ENCODE measurements at regions not wholly inside any gene's neighbourhood (a gene's known extent, or its start where the extent isn't known, plus 50 kb on each side); places are given as distances from the start of the nearest gene placed in this dataset.
"Not testable (repeated sequence)": the region's sequence is repeated elsewhere in the genome, so short reads cannot be mapped to it uniquely, and the experiment has no call there.

- not testable (repeated sequence) for H3K27me3 ChIP-seq (ENCODE audit: control insufficient read depth in 1 of 2, insufficient read depth in 2 of 2, low read length in 2 of 2); H3K36me3 ChIP-seq (ENCODE audit: control insufficient read depth in 2 of 2, insufficient read depth in 2 of 2, low read length in 1 of 2); H3K9me3 ChIP-seq (ENCODE audit: control insufficient read depth in 2 of 2, insufficient read depth in 1 of 2, low read depth in 1 of 2, low read length in 1 of 2); H3K27ac ChIP-seq (ENCODE audit: low read depth in 2 of 2, low read length in 1 of 2); H3K4me3 ChIP-seq (ENCODE audit: low read depth in 1 of 2, low read length in 2 of 2); H3K4me1 ChIP-seq (ENCODE audit: control insufficient read depth in 2 of 2, insufficient read depth in 2 of 2, low read length in 1 of 2)
- WGBS, 2 donors: 44 to 56% methylated on average over 10 of the region's 10 CpGs
These were observed 87.9 kb downstream of the NPIPB11 start for GRCh38 chr16:29318561-29318968.

- H3K4me1 ChIP-seq (ENCODE audit: control insufficient read depth in 2 of 2, insufficient read depth in 2 of 2, low read length in 1 of 2): no peaks in the 10 kb centered on the region
- H3K9me3 ChIP-seq (ENCODE audit: control insufficient read depth in 2 of 2, insufficient read depth in 1 of 2, low read depth in 1 of 2, low read length in 1 of 2): no peaks in the 10 kb centered on the region
- no peak overlapping the region for H3K27ac ChIP-seq (ENCODE audit: low read depth in 2 of 2, low read length in 1 of 2)
- H3K4me3 ChIP-seq (ENCODE audit: low read depth in 1 of 2, low read length in 2 of 2): no peak overlapping the region
- 71 to 86% methylated on average over 16 of the region's 16 CpGs for WGBS, 2 donors
- no peaks in the 10 kb centered on the region for H3K27me3 ChIP-seq (ENCODE audit: control insufficient read depth in 1 of 2, insufficient read depth in 2 of 2, low read length in 2 of 2)
- H3K36me3 ChIP-seq (ENCODE audit: control insufficient read depth in 2 of 2, insufficient read depth in 2 of 2, low read length in 1 of 2): no peaks in the 10 kb centered on the region
These were observed 88.5 kb downstream of the NPIPB11 start for GRCh38 chr16:29318037-29318436.

GRCh38 chr16:29317269-29317668 is 89.2 kb downstream of the NPIPB11 start:
- no peak overlapping the region for H3K27ac ChIP-seq (ENCODE audit: low read depth in 2 of 2, low read length in 1 of 2)
- WGBS, 2 donors: 96% methylated on average over 13 of the region's 13 CpGs

GRCh38 chr16:29316761-29317183 is 89.7 kb downstream of the NPIPB11 start:
- 81 to 88% methylated on average over 12 of the region's 12 CpGs for WGBS, 2 donors

More at GRCh38 chr16:29317269-29317668, 89.2 kb downstream of the NPIPB11 start:
- H3K9me3 ChIP-seq (ENCODE audit: control insufficient read depth in 2 of 2, insufficient read depth in 1 of 2, low read depth in 1 of 2, low read length in 1 of 2): no peaks in the 10 kb centered on the region
- H3K4me3 ChIP-seq (ENCODE audit: low read depth in 1 of 2, low read length in 2 of 2): no peak overlapping the region
- H3K36me3 ChIP-seq (ENCODE audit: control insufficient read depth in 2 of 2, insufficient read depth in 2 of 2, low read length in 1 of 2): no peaks in the 10 kb centered on the region
- no peaks in the 10 kb centered on the region for H3K27me3 ChIP-seq (ENCODE audit: control insufficient read depth in 1 of 2, insufficient read depth in 2 of 2, low read length in 2 of 2)
- H3K4me1 ChIP-seq (ENCODE audit: control insufficient read depth in 2 of 2, insufficient read depth in 2 of 2, low read length in 1 of 2): no peaks in the 10 kb centered on the region

GRCh38 chr16:29315916-29316517 is 90.5 kb downstream of the NPIPB11 start:
- no peaks in the 10 kb centered on the region for H3K36me3 ChIP-seq (ENCODE audit: control insufficient read depth in 2 of 2, insufficient read depth in 2 of 2, low read length in 1 of 2)

More at GRCh38 chr16:29316761-29317183, 89.7 kb downstream of the NPIPB11 start:
- Histone ChIP-seq H3K4me1 (ENCODE audit: control insufficient read depth in 2 of 2, insufficient read depth in 2 of 2, low read length in 1 of 2) (no peaks in the 10 kb centered on the region), H3K27ac (ENCODE audit: low read depth in 2 of 2, low read length in 1 of 2) (no peak overlapping the region), H3K4me3 (ENCODE audit: low read depth in 1 of 2, low read length in 2 of 2) (no peak overlapping the region), H3K9me3 (ENCODE audit: control insufficient read depth in 2 of 2, insufficient read depth in 1 of 2, low read depth in 1 of 2, low read length in 1 of 2) (no peaks in the 10 kb centered on the region), H3K27me3 (ENCODE audit: control insufficient read depth in 1 of 2, insufficient read depth in 2 of 2, low read length in 2 of 2) (no peaks in the 10 kb centered on the region), H3K36me3 (ENCODE audit: control insufficient read depth in 2 of 2, insufficient read depth in 2 of 2, low read length in 1 of 2) (no peaks in the 10 kb centered on the region)

GRCh38 chr16:29315046-29315445 is 91.5 kb downstream of the NPIPB11 start:
- Histone ChIP-seq H3K4me1 (ENCODE audit: control insufficient read depth in 2 of 2, insufficient read depth in 2 of 2, low read length in 1 of 2) (no peaks in the 10 kb centered on the region), H3K36me3 (ENCODE audit: control insufficient read depth in 2 of 2, insufficient read depth in 2 of 2, low read length in 1 of 2) (no peaks in the 10 kb centered on the region), H3K4me3 (ENCODE audit: low read depth in 1 of 2, low read length in 2 of 2) (no peak overlapping the region), H3K27me3 (ENCODE audit: control insufficient read depth in 1 of 2, insufficient read depth in 2 of 2, low read length in 2 of 2) (no peaks in the 10 kb centered on the region), H3K9me3 (ENCODE audit: control insufficient read depth in 2 of 2, insufficient read depth in 1 of 2, low read depth in 1 of 2, low read length in 1 of 2) (no peaks in the 10 kb centered on the region), H3K27ac (ENCODE audit: low read depth in 2 of 2, low read length in 1 of 2) (no peak overlapping the region)
- 86 to 91% methylated on average over 5 of the region's 5 CpGs for WGBS, 2 donors

More at GRCh38 chr16:29315916-29316517, 90.5 kb downstream of the NPIPB11 start:
- Histone ChIP-seq H3K4me3 (ENCODE audit: low read depth in 1 of 2, low read length in 2 of 2) (no peak overlapping the region), H3K9me3 (ENCODE audit: control insufficient read depth in 2 of 2, insufficient read depth in 1 of 2, low read depth in 1 of 2, low read length in 1 of 2) (no peaks in the 10 kb centered on the region), H3K27me3 (ENCODE audit: control insufficient read depth in 1 of 2, insufficient read depth in 2 of 2, low read length in 2 of 2) (no peaks in the 10 kb centered on the region), H3K4me1 (ENCODE audit: control insufficient read depth in 2 of 2, insufficient read depth in 2 of 2, low read length in 1 of 2) (no peaks in the 10 kb centered on the region), H3K27ac (ENCODE audit: low read depth in 2 of 2, low read length in 1 of 2) (no peak overlapping the region)
- WGBS, 2 donors: 68 to 83% methylated on average over 11 to 12 of the region's 12 CpGs

- no peaks in the 10 kb centered on the region for H3K36me3 ChIP-seq (ENCODE audit: control insufficient read depth in 2 of 2, insufficient read depth in 2 of 2, low read length in 1 of 2)
- WGBS, 2 donors: 94 to 95% methylated on average over 20 of the region's 20 CpGs
- no peaks in the 10 kb centered on the region for H3K9me3 ChIP-seq (ENCODE audit: control insufficient read depth in 2 of 2, insufficient read depth in 1 of 2, low read depth in 1 of 2, low read length in 1 of 2)
- H3K27ac ChIP-seq (ENCODE audit: low read depth in 2 of 2, low read length in 1 of 2): no peak overlapping the region
- no peaks in the 10 kb centered on the region for H3K27me3 ChIP-seq (ENCODE audit: control insufficient read depth in 1 of 2, insufficient read depth in 2 of 2, low read length in 2 of 2)
- H3K4me3 ChIP-seq (ENCODE audit: low read depth in 1 of 2, low read length in 2 of 2): no peak overlapping the region
- H3K4me1 ChIP-seq (ENCODE audit: control insufficient read depth in 2 of 2, insufficient read depth in 2 of 2, low read length in 1 of 2): no peaks in the 10 kb centered on the region
These were observed 92.1 kb downstream of the NPIPB11 start for GRCh38 chr16:29314292-29314934.

- 82 to 90% methylated on average over 9 of the region's 9 CpGs for WGBS, 2 donors
- H3K4me3 ChIP-seq (ENCODE audit: low read depth in 1 of 2, low read length in 2 of 2): no peak overlapping the region
- H3K9me3 ChIP-seq (ENCODE audit: control insufficient read depth in 2 of 2, insufficient read depth in 1 of 2, low read depth in 1 of 2, low read length in 1 of 2): no peaks in the 10 kb centered on the region
- no peaks in the 10 kb centered on the region for H3K4me1 ChIP-seq (ENCODE audit: control insufficient read depth in 2 of 2, insufficient read depth in 2 of 2, low read length in 1 of 2)
- H3K27ac ChIP-seq (ENCODE audit: low read depth in 2 of 2, low read length in 1 of 2): no peak overlapping the region
- H3K27me3 ChIP-seq (ENCODE audit: control insufficient read depth in 1 of 2, insufficient read depth in 2 of 2, low read length in 2 of 2): no peaks in the 10 kb centered on the region
- H3K36me3 ChIP-seq (ENCODE audit: control insufficient read depth in 2 of 2, insufficient read depth in 2 of 2, low read length in 1 of 2): no peaks in the 10 kb centered on the region
These were observed 92.9 kb downstream of the NPIPB11 start for GRCh38 chr16:29313559-29314048.

- Histone ChIP-seq H3K9me3 (ENCODE audit: control insufficient read depth in 2 of 2, insufficient read depth in 1 of 2, low read depth in 1 of 2, low read length in 1 of 2) (no peaks in the 10 kb centered on the region), H3K27me3 (ENCODE audit: control insufficient read depth in 1 of 2, insufficient read depth in 2 of 2, low read length in 2 of 2) (no peaks in the 10 kb centered on the region), H3K36me3 (ENCODE audit: control insufficient read depth in 2 of 2, insufficient read depth in 2 of 2, low read length in 1 of 2) (no peaks in the 10 kb centered on the region), H3K4me1 (ENCODE audit: control insufficient read depth in 2 of 2, insufficient read depth in 2 of 2, low read length in 1 of 2) (no peaks in the 10 kb centered on the region), H3K4me3 (ENCODE audit: low read depth in 1 of 2, low read length in 2 of 2) (no peak overlapping the region), H3K27ac (ENCODE audit: low read depth in 2 of 2, low read length in 1 of 2) (no peak overlapping the region)
- WGBS, 2 donors: 86 to 91% methylated on average over 33 of the region's 33 CpGs
These were observed 93.5 kb downstream of the NPIPB11 start for GRCh38 chr16:29312835-29313558.

Data from esophagus (tissue), 2 donors.